Right atrium auricular region (tissue), 2 donors: ENCODE measurements at regions not wholly inside any gene's neighbourhood (a gene's known extent, or its start where the extent isn't known, plus 50 kb on each side); places are given as distances from the start of the nearest gene placed in this dataset.

Experiments
- DNase-seq: peaks from one replicate; pipeline ENCODE4 v3.0.0-alpha.2; 2019; ENCODE audit warnings: low spot score
- H3K27ac ChIP-seq, 2 donors: fragments of 200-600 bp; sonication (generic); 1 replicate in 1 of 2; 2 replicates in 1 of 2; pipeline ENCODE4 v1.5.1; 2016 to 2019
- H3K27me3 ChIP-seq, 2 donors: fragments of 200-600 bp; sonication (generic); one replicate each; pipeline versions ENCODE4 v1.5.1 to v1.6.0; 2017 to 2019
- H3K36me3 ChIP-seq: fragments of 200-600 bp; sonication (generic); one replicate; pipeline ENCODE4 v1.5.1; 2016
- H3K4me1 ChIP-seq, 2 donors: fragments of 200-600 bp; sonication (generic); one replicate each; pipeline versions ENCODE4 v1.5.1 to v1.6.0; 2017 to 2019
- H3K4me3 ChIP-seq, 2 donors: fragments of 200-600 bp; sonication (generic); 1 replicate in 1 of 2; 2 replicates in 1 of 2; pipeline ENCODE4 v1.5.1; 2017 to 2019; ENCODE audit warnings: mild to moderate bottlenecking in 1 of 2, moderate library complexity in 1 of 2
- H3K9me3 ChIP-seq, 2 donors: fragments of 200-600 bp; sonication (generic); one replicate each; pipeline ENCODE4 v1.5.1; 2019
- TF ChIP-seq, protein P1 (sequence below), 2 donors: fragments of 200-600 bp; sonication (generic); IDR thresholded peaks; one replicate each; pipeline ENCODE4 v1.5.1; 2019; ENCODE audit warnings: antibody characterized with exemption in 2 of 2

GRCh38 chr2:49288113-49288705 is 133.9 kb upstream of the FSHR start:
- no peak overlapping the region for H3K4me3 ChIP-seq
- DNase-seq, result no peak
- H3K27ac ChIP-seq, result peak overlapping the region; percentile 8 to 76
- TF ChIP-seq, protein P1, sequence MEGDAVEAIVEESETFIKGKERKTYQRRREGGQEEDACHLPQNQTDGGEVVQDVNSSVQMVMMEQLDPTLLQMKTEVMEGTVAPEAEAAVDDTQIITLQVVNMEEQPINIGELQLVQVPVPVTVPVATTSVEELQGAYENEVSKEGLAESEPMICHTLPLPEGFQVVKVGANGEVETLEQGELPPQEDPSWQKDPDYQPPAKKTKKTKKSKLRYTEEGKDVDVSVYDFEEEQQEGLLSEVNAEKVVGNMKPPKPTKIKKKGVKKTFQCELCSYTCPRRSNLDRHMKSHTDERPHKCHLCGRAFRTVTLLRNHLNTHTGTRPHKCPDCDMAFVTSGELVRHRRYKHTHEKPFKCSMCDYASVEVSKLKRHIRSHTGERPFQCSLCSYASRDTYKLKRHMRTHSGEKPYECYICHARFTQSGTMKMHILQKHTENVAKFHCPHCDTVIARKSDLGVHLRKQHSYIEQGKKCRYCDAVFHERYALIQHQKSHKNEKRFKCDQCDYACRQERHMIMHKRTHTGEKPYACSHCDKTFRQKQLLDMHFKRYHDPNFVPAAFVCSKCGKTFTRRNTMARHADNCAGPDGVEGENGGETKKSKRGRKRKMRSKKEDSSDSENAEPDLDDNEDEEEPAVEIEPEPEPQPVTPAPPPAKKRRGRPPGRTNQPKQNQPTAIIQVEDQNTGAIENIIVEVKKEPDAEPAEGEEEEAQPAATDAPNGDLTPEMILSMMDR (IDR thresholded peaks at IDR 0.05), result no peak
- H3K9me3 ChIP-seq, result no peaks in the 10 kb centered on the region
- no peaks in the 10 kb centered on the region for H3K36me3 ChIP-seq
- H3K27me3 ChIP-seq, result no peaks in the 10 kb centered on the region
- H3K4me1 ChIP-seq, result peaks cover 0 to 14% of the 10 kb centered on the region in 2 donors

DNA sequence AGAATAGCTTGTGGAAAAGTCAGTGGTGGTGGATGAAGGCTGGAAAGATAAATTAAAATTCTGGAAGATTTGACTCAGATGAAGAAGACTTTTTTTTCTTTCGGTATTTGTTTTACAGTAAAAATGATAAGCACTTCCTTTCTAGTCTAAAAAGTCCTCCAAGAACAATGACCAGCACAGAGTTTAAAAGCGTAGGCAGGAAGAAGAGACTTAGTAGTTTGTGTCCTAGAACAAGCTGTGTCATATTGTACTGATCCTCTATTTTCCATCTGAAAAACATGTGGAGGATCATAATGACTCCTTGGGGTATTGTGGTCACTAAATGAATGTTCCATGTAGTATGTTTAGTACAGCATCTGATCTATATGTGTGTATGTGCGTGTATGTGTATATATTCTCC is 132.4 kb upstream of the FSHR start:
- TF ChIP-seq, protein P1 (IDR thresholded peaks at IDR 0.05), result no peak
- Histone ChIP-seq H3K27me3 (no peaks in the 10 kb centered on the region), H3K9me3 (no peaks in the 10 kb centered on the region), H3K4me1 (peaks cover 0 to 14% of the 10 kb centered on the region in 2 donors), H3K4me3 (no peak overlapping the region), H3K27ac (no peak overlapping the region), H3K36me3 (no peaks in the 10 kb centered on the region)
- DNase-seq, result no peak

- DNase-seq, result no peak
- H3K36me3 ChIP-seq, result no peaks in the 10 kb centered on the region
- no peaks in the 10 kb centered on the region for H3K9me3 ChIP-seq
- no peak overlapping the region for H3K27ac ChIP-seq
- TF ChIP-seq, protein P1 (IDR thresholded peaks at IDR 0.05), result no peak
- H3K27me3 ChIP-seq, result no peaks in the 10 kb centered on the region
- no peak overlapping the region for H3K4me3 ChIP-seq
- H3K4me1 ChIP-seq, result peaks cover 0 to 14% of the 10 kb centered on the region in 2 donors
These were observed 131.7 kb upstream of the FSHR start for GRCh38 chr2:49286045-49286444.

DNA sequence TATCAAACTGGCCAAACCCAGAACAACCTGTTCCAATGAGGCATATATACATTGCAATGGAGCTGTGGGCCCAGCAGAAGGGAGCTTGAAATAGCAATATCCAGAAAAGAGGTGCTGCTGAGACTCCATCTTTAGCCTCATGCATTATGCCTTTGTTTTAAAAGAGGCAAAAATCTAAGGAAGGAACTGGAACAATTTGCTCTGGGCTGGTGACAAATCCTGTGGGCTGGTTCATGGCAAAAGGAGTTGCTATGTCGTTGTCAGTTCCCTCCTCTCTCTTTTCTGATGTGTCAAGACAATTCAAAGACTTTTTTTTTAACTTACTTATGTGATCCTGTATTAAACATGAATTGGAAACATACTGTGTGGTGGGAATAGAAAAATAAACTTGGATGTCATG is 124.2 kb upstream of the FSHR start:
- no peaks in the 10 kb centered on the region for H3K4me1 ChIP-seq
- no peak for DNase-seq
- no peaks in the 10 kb centered on the region for H3K27me3 ChIP-seq
- TF ChIP-seq, protein P1 (IDR thresholded peaks at IDR 0.05), result no peak
- no peak overlapping the region for H3K27ac ChIP-seq
- peaks cover 0 to 13% of the 10 kb centered on the region in 2 donors for H3K9me3 ChIP-seq
- no peaks in the 10 kb centered on the region for H3K36me3 ChIP-seq
- no peak overlapping the region for H3K4me3 ChIP-seq

DNA sequence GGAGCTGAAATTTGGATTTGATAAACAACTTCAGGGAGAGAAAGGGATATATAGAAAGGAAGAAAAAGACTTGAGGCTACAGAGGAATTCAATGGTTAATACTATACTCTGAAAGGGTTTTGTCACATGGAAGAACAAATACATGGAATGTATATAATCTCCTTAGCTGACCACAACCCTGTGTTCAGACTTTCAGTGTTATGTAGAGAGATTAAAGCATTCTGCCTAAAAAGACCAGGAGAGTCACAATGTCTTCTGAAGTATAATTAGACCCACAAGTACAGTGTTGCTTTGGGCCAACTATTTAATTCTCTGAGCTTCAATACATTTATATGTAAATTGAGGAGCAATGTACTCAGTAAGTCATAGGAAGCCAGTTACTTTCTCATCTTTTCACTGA is 123.8 kb upstream of the FSHR start:
- Histone ChIP-seq H3K9me3 (peaks cover 0 to 13% of the 10 kb centered on the region in 2 donors), H3K4me3 (no peak overlapping the region), H3K4me1 (no peaks in the 10 kb centered on the region), H3K36me3 (no peaks in the 10 kb centered on the region), H3K27ac (no peak overlapping the region), H3K27me3 (no peaks in the 10 kb centered on the region)
- DNase-seq, result no peak
- TF ChIP-seq, protein P1 (IDR thresholded peaks at IDR 0.05), result no peak

DNA sequence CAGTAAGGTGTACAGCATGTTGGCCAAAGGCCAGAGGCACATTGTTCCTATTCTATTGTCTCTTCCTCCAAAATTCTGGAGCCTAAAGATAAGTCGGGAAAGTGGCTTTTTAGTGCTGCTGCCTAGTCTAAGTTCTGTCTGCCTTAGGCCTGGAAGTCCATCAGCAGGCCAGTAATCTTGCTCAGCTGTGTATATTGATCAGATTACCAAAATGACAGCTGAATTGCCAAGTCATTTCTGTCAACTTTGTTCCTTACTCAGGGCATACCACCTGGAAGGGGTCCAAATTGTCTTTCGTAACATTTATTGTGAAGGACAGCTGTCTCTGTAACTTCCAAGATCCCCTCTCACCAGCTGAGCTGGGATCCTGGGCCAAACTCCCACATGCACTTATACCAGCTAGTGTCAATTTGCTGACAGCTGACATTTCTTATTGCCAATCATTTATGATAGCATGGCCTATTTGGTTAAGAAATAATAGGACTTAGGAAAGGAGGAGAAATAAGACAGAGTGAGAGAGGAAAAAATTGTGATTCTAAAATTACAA is 116.8 kb upstream of the FSHR start:
- no peak for DNase-seq
- Histone ChIP-seq H3K4me3 (no peak overlapping the region), H3K9me3 (no peaks in the 10 kb centered on the region), H3K27me3 (no peaks in the 10 kb centered on the region), H3K36me3 (no peaks in the 10 kb centered on the region), H3K4me1 (no peaks in the 10 kb centered on the region), H3K27ac (no peak overlapping the region)
- TF ChIP-seq, protein P1 (IDR thresholded peaks at IDR 0.05), result no peak
